HepG2 (cell line): ENCODE measurements at regions not wholly inside any gene's neighbourhood (a gene's known extent, or its start where the extent isn't known, plus 50 kb on each side); places are given as distances from the start of the nearest gene placed in this dataset.

Experiments
- ATAC-seq: fragments of 200-7000 bp; cut with Tn5 transposase; 3 replicates; pipeline ENCODE4 v1.9.1; 2020; ENCODE audit warnings: mild to moderate bottlenecking, moderate library complexity
- BruUV-seq: library from RNA; stranded (reverse); fragments of 400-500 nt; replicated peaks from 2 replicates; lab custom pipeline; 2021; lab: Mats Ljungman, UMichigan
- CTCF ChIA-PET: fragments of 300-600 bp; formaldehyde crosslinking; extraction: SDS; loops from one replicate; lab custom pipeline; 2021; ENCODE audit warnings: low total read pairs, inconsistent platforms, low intra/inter-chr PET ratio; lab: Yijun Ruan, JAX
- POLR2A ChIA-PET: fragments of 350-600 bp; sonication (Branson Sonifier 250); formaldehyde crosslinking; loops from one replicate; lab custom pipeline; 2020; ENCODE audit warnings: antibody characterized with exemption, inconsistent platforms; lab: Yijun Ruan, JAX
- DNase-seq: peaks from one replicate; pipeline ENCODE4 v3.0.0-alpha.2; 2015; ENCODE audit warnings: low spot score
- FAIRE-seq: peaks from 3 replicates; lab custom pipeline; 2011; peaks lifted over from hg19 to GRCh38; lab: Jason Lieb, UNC
- H2AFZ ChIP-seq: one replicate; pipeline ENCODE4 v1.6.1; 2011; ENCODE audit warnings: low read length, inconsistent platforms
- H3K27ac ChIP-seq: fragments of 300-600 bp; 3 replicates; pipeline ENCODE4 v1.8.0; 2011; ENCODE audit warnings: mixed run types, mild to moderate bottlenecking, mixed read lengths, low read length, inconsistent platforms; ENCODE audit not compliant: insufficient read depth; ENCODE audit errors: extremely low read length
- H3K27me3 ChIP-seq, 2 experiments: fragments of 200-600 bp in 1 of 2; 2 replicates in 1 of 2; 3 replicates in 1 of 2; pipeline versions ENCODE4 v1.6.0 to v1.8.0; 2011; ENCODE audit warnings: low read length in 2 of 2, mild to moderate bottlenecking in 2 of 2, moderate library complexity in 2 of 2, inconsistent platforms in 1 of 2; ENCODE audit not compliant: insufficient read depth in 2 of 2, control insufficient read depth in 1 of 2
- H3K36me3 ChIP-seq, 2 experiments: fragments of 200-600 bp in 1 of 2; replicated peaks in 1 of 2; 2 replicates in 1 of 2; 3 replicates in 1 of 2; pipeline versions ENCODE4 v1.5.1 to v1.8.0; 2011; ENCODE audit warnings: low read length in 2 of 2, inconsistent platforms in 1 of 2; ENCODE audit not compliant: insufficient read depth in 2 of 2, control insufficient read depth in 1 of 2
- H3K4me1 ChIP-seq: 2 replicates; pipeline ENCODE4 v1.5.1; 2012; ENCODE audit warnings: low read length, inconsistent platforms; ENCODE audit not compliant: insufficient read depth
- H3K4me2 ChIP-seq: 2 replicates; pipeline ENCODE4 v1.6.0; 2011; ENCODE audit warnings: low read depth, low read length, inconsistent platforms
- H3K4me3 ChIP-seq, 3 experiments: fragments of 200-600 bp in 1 of 3; sonication (generic), shearing (Covaris generic) in 1 of 3; replicated peaks in 1 of 3; 2 replicates each; pipeline ENCODE4 v1.5.1; 2011 to 2016; ENCODE audit warnings: low read length in 3 of 3, inconsistent platforms in 2 of 3, low read depth in 2 of 3, mild to moderate bottlenecking in 2 of 3, control low read depth in 1 of 3, mixed read lengths in 1 of 3; ENCODE audit not compliant: insufficient read depth in 1 of 3
- H3K79me2 ChIP-seq: one replicate; pipeline ENCODE4 v1.6.1; 2011; ENCODE audit warnings: low read length, inconsistent platforms; ENCODE audit not compliant: insufficient read depth
- H3K9ac ChIP-seq: 2 replicates; pipeline ENCODE4 v1.6.0; 2011; ENCODE audit warnings: mild to moderate bottlenecking, low read depth, low read length, inconsistent platforms; ENCODE audit not compliant: insufficient read depth
- H3K9me3 ChIP-seq: 2 replicates; pipeline ENCODE4 v1.5.1; 2012; ENCODE audit warnings: mild to moderate bottlenecking, low read length
- H4K20me1 ChIP-seq: 2 replicates; pipeline ENCODE4 v1.6.0; 2011; ENCODE audit warnings: inconsistent platforms, mild to moderate bottlenecking, low read length, moderate library complexity; ENCODE audit not compliant: insufficient read depth
- SNAPC5 ChIP-seq: sonication (generic); formaldehyde crosslinking; IDR thresholded peaks from 2 replicates; pipeline ENCODE4 v1.8.1; 2023; ENCODE audit warnings: mild to moderate bottlenecking, missing genetic modification reagents, borderline replicate concordance
- SRSF9 ChIP-seq: fragments of 200-400 bp; formaldehyde crosslinking; IDR thresholded peaks from 2 replicates; pipeline ENCODE4 v1.6.1; 2018; ENCODE audit warnings: borderline replicate concordance, mild to moderate bottlenecking, low read depth, low read length; ENCODE audit not compliant: insufficient read depth, poor library complexity, severe bottlenecking
- TRAFD1 ChIP-seq: sonication (generic); formaldehyde crosslinking; IDR thresholded peaks from 2 replicates; pipeline ENCODE4 v1.5.1; 2020; ENCODE audit warnings: missing genetic modification reagents, mild to moderate bottlenecking, borderline replicate concordance
- XRCC5 ChIP-seq: fragments of 200-400 bp; formaldehyde crosslinking; optimal IDR thresholded peaks from 2 replicates; pipeline ENCODE3; 2017; ENCODE audit warnings: mild to moderate bottlenecking, low read length
- ZC3H4 ChIP-seq: sonication (generic); formaldehyde crosslinking; IDR thresholded peaks from 2 replicates; pipeline ENCODE4 v1.4.0; 2020; ENCODE audit warnings: missing genetic modification reagents, borderline replicate concordance
- ZNF530 ChIP-seq: sonication (generic); formaldehyde crosslinking; IDR thresholded peaks from 2 replicates; pipeline ENCODE4 v1.5.0; 2020; ENCODE audit warnings: low read depth, mild to moderate bottlenecking, missing genetic modification reagents
- ZNF780A ChIP-seq: sonication (generic); formaldehyde crosslinking; IDR thresholded peaks from 2 replicates; pipeline ENCODE4 v1.8.0; 2022; ENCODE audit warnings: mild to moderate bottlenecking, missing genetic modification reagents, moderate library complexity
- WGBS: methylation state at CpG from one replicate; pipeline ENCODE4 v1.1.6; 2017; ENCODE audit warnings: low lambda C conversion rate; 5-methylcytosine and 5-hydroxymethylcytosine counted together
- in situ Hi-C: cut with HindIII; loops from 2 replicates; pipeline ENCODE4 v1.10.0; 2017; ENCODE audit warnings: low pct_unique_long_range_greater_than_20kb; ENCODE audit not compliant: extremely low pct_ligation_motif_present
- intact Hi-C: fragments of 100-400 bp; cut with micrococcal nuclease; formaldehyde crosslinking; loops from one replicate; pipeline ENCODE4 v1.10.0; 2022; ENCODE audit not compliant: unreplicated experiment

GRCh38 chr3:182178488-182179200 lies 466.9 kb downstream of the SOX2 start:
- H3K4me2 ChIP-seq, result no peak overlapping the region
- no peaks in the 10 kb centered on the region for H4K20me1 ChIP-seq
- no peak overlapping the region for H3K9ac ChIP-seq
- FAIRE-seq (no peak), DNase-seq (no peak), ATAC-seq (no peak)
- TF ChIP-seq SRSF9 (no peak), ZC3H4 (CRISPR knock-in tag) (no peak), SNAPC5 (CRISPR knock-in tag) (no peak), TRAFD1 (CRISPR knock-in tag) (no peak), ZNF530 (no peak), XRCC5 (no peak), ZNF780A (no peak)
- WGBS, result 59% methylated on average over 5 of the region's 5 CpGs
- intact Hi-C loops, result no loop called here
- no peaks in the 10 kb centered on the region for H3K9me3 ChIP-seq
- H3K27me3 ChIP-seq, result no peaks in the 10 kb centered on the region; a peak in 1 of 5 replicates
- H3K79me2 ChIP-seq, result no peaks in the 10 kb centered on the region
- BruUV-seq, result no TSS peak
- in situ Hi-C loops, result no loop called here
- ChIA-PET POLR2A (no interaction called here), CTCF (no interaction called here)
- H2AFZ ChIP-seq, result no peak overlapping the region
- no peak overlapping the region for H3K4me3 ChIP-seq
- no peaks in the 10 kb centered on the region for H3K36me3 ChIP-seq
- H3K27ac ChIP-seq, result no peak overlapping the region
- peaks cover 7% of the 10 kb centered on the region; the same call in 1 of the 2 replicates for H3K4me1 ChIP-seq
